ENCODE measurements at regions not wholly inside any gene's neighbourhood (a gene's known extent, or its start where the extent isn't known, plus 50 kb on each side); places are given as distances from the start of the nearest gene placed in this dataset.

GRCh38 chr11:32039149-32039548 is 51.7 kb upstream of the RCN1 start:
- no peak for DNase-seq (ENCODE audit: low spot score)
- in situ Hi-C loops (cut with HindIII; ENCODE audit: low sequenced_read_pairs), result no loop called here

- in situ Hi-C loops (cut with HindIII; ENCODE audit: low sequenced_read_pairs), result no loop called here
- DNase-seq (ENCODE audit: low spot score), result no peak
Observed at GRCh38 chr11:32034680-32035079, 56.2 kb upstream of the RCN1 start.

- in situ Hi-C loops (cut with HindIII; ENCODE audit: low sequenced_read_pairs), result no loop called here
Observed at GRCh38 chr11:32034149-32034548, 56.7 kb upstream of the RCN1 start.

GRCh38 chr11:32033491-32033890 is 57.4 kb upstream of the RCN1 start:
- in situ Hi-C loops (cut with HindIII; ENCODE audit: low sequenced_read_pairs), result no loop called here
- no peak for DNase-seq (ENCODE audit: low spot score)

More at GRCh38 chr11:32034149-32034548, 56.7 kb upstream of the RCN1 start:
- DNase-seq (ENCODE audit: low spot score), result no peak

- in situ Hi-C loops (cut with HindIII; ENCODE audit: low sequenced_read_pairs), result no loop called here
- DNase-seq (ENCODE audit: low spot score), result no peak
Observed at GRCh38 chr11:32033067-32033466, 57.8 kb upstream of the RCN1 start.

GRCh38 chr11:32032478-32032877 is 58.4 kb upstream of the RCN1 start:
- no peak for DNase-seq (ENCODE audit: low spot score)
- in situ Hi-C loops (cut with HindIII; ENCODE audit: low sequenced_read_pairs), result no loop called here

GRCh38 chr11:32032052-32032451 is 58.8 kb upstream of the RCN1 start:
- DNase-seq (ENCODE audit: low spot score), result no peak
- in situ Hi-C loops (cut with HindIII; ENCODE audit: low sequenced_read_pairs), result no loop called here

- DNase-seq (ENCODE audit: low spot score), result no peak
- in situ Hi-C loops (cut with HindIII; ENCODE audit: low sequenced_read_pairs), result no loop called here
Observed at GRCh38 chr11:32030875-32031503, 59.9 kb upstream of the RCN1 start.

- DNase-seq (ENCODE audit: low spot score), result no peak
- in situ Hi-C loops (cut with HindIII; ENCODE audit: low sequenced_read_pairs), result no loop called here
Observed at GRCh38 chr11:32029721-32030120, 61.2 kb upstream of the RCN1 start.

- in situ Hi-C loops (cut with HindIII; ENCODE audit: low sequenced_read_pairs), result no loop called here
- DNase-seq (ENCODE audit: low spot score), result no peak
Observed at GRCh38 chr11:32028201-32028600, 62.7 kb upstream of the RCN1 start.

- in situ Hi-C loops (cut with HindIII; ENCODE audit: low sequenced_read_pairs), result no loop called here
- DNase-seq (ENCODE audit: low spot score), result no peak
Observed at GRCh38 chr11:32026766-32027165, 64.1 kb upstream of the RCN1 start.

- in situ Hi-C loops (cut with HindIII; ENCODE audit: low sequenced_read_pairs), result no loop called here
- no peak for DNase-seq (ENCODE audit: low spot score)
Observed at GRCh38 chr11:32024948-32025347, 65.9 kb upstream of the RCN1 start.

- in situ Hi-C loops (cut with HindIII; ENCODE audit: low sequenced_read_pairs), result no loop called here
- DNase-seq (ENCODE audit: low spot score), result peak; percentile 80
Observed at GRCh38 chr11:32023370-32024305, 67.2 kb upstream of the RCN1 start.

- DNase-seq (ENCODE audit: low spot score), result no peak
- in situ Hi-C loops (cut with HindIII; ENCODE audit: low sequenced_read_pairs), result no loop called here
Observed at GRCh38 chr11:32018672-32019071, 72.2 kb upstream of the RCN1 start.

GRCh38 chr11:32016111-32016510 is 74.8 kb upstream of the RCN1 start:
- no peak for DNase-seq (ENCODE audit: low spot score)
- in situ Hi-C loops (cut with HindIII; ENCODE audit: low sequenced_read_pairs), result no loop called here

- DNase-seq (ENCODE audit: low spot score), result no peak
- in situ Hi-C loops (cut with HindIII; ENCODE audit: low sequenced_read_pairs), result no loop called here
Observed at GRCh38 chr11:32015427-32015826, 75.4 kb upstream of the RCN1 start.

GRCh38 chr11:32013603-32014002 is 77.3 kb upstream of the RCN1 start:
- no peak for DNase-seq (ENCODE audit: low spot score)
- in situ Hi-C loops (cut with HindIII; ENCODE audit: low sequenced_read_pairs), result no loop called here

- in situ Hi-C loops (cut with HindIII; ENCODE audit: low sequenced_read_pairs), result no loop called here
- DNase-seq (ENCODE audit: low spot score), result no peak
Observed at GRCh38 chr11:32012049-32012448, 78.8 kb upstream of the RCN1 start.

GRCh38 chr11:32008880-32009551 is 81.9 kb upstream of the RCN1 start:
- no peak for DNase-seq (ENCODE audit: low spot score)
- in situ Hi-C loops (cut with HindIII; ENCODE audit: low sequenced_read_pairs), result no loop called here

GRCh38 chr11:32006799-32007388 is 84.0 kb upstream of the RCN1 start:
- DNase-seq (ENCODE audit: low spot score), result peak; percentile 88
- in situ Hi-C loops (cut with HindIII; ENCODE audit: low sequenced_read_pairs), result no loop called here
